ENCODE measurements at regions not wholly inside any gene's neighbourhood (a gene's known extent, or its start where the extent isn't known, plus 50 kb on each side); places are given as distances from the start of the nearest gene placed in this dataset.

GRCh38 chr3:148227534-148227933 is 470.2 kb upstream of the AGTR1 start:
- TF ChIP-seq CTCF (IDR thresholded peaks at IDR 0.05) (no peak), POLR2A (IDR thresholded peaks at IDR 0.05) (no peak)
- intact Hi-C loops (cut with DNase I): no loop called here
- Histone ChIP-seq H3K27ac (no peak overlapping the region), H3K4me1 (no peaks in the 10 kb centered on the region), H3K36me3 (no peaks in the 10 kb centered on the region), H3K9me3 (no peaks in the 10 kb centered on the region), H3K4me3 (no peak overlapping the region), H3K27me3 (no peaks in the 10 kb centered on the region)
- no peak for ATAC-seq
- no peak for DNase-seq
- WGBS (ENCODE audit: insufficient coverage, low coverage, low lambda C conversion rate, missing lambda C conversion rate): 63% methylated on average over 1 of the region's 1 CpG

GRCh38 chr3:148229107-148229506 is 468.6 kb upstream of the AGTR1 start:
- Histone ChIP-seq H3K27ac (no peak overlapping the region), H3K9me3 (no peaks in the 10 kb centered on the region), H3K27me3 (no peaks in the 10 kb centered on the region), H3K4me3 (no peak overlapping the region), H3K36me3 (no peaks in the 10 kb centered on the region), H3K4me1 (no peaks in the 10 kb centered on the region)
- no peak for DNase-seq
- ATAC-seq: no peak
- intact Hi-C loops (cut with DNase I): no loop called here
- no peak for TF ChIP-seq POLR2A (IDR thresholded peaks at IDR 0.05)
- no peak for TF ChIP-seq CTCF (IDR thresholded peaks at IDR 0.05)

DNA sequence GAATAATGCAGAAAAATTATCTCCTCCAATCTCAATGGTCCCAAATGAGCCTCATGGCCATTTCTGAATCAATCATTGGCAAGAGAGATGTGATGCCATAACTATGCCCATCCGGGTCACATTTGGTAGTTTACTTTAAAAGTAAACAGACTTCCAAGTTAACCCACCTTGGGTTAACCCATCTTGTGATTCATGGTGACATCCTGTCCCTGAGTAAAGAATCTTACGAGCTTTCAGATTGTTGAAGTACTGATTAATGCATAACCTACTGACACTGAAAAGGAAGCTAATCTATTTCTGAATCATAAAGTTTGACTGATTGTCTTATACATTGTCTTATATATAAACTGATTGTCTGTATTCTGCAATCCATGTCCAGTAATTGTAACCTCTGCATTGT is 467.2 kb upstream of the AGTR1 start:
- intact Hi-C loops (cut with DNase I): no loop called here

GRCh38 chr3:148232389-148232788 is 465.3 kb upstream of the AGTR1 start:
- intact Hi-C loops (cut with DNase I): no loop called here
- ATAC-seq: no peak
- WGBS (ENCODE audit: insufficient coverage, low coverage, low lambda C conversion rate, missing lambda C conversion rate): 56% methylated on average over 3 of the region's 3 CpGs
- Histone ChIP-seq H3K9me3 (no peaks in the 10 kb centered on the region), H3K27me3 (no peaks in the 10 kb centered on the region), H3K4me1 (no peaks in the 10 kb centered on the region), H3K36me3 (no peaks in the 10 kb centered on the region), H3K4me3 (no peak overlapping the region), H3K27ac (no peak overlapping the region)
- no peak for DNase-seq
- TF ChIP-seq CTCF (IDR thresholded peaks at IDR 0.05) (no peak), POLR2A (IDR thresholded peaks at IDR 0.05) (no peak)

More for the DNA sequence above, 467.2 kb upstream of the AGTR1 start:
- Histone ChIP-seq H3K36me3 (no peaks in the 10 kb centered on the region), H3K4me3 (no peak overlapping the region), H3K9me3 (no peaks in the 10 kb centered on the region), H3K27ac (no peak overlapping the region), H3K27me3 (no peaks in the 10 kb centered on the region), H3K4me1 (no peaks in the 10 kb centered on the region)
- TF ChIP-seq CTCF (IDR thresholded peaks at IDR 0.05) (no peak), POLR2A (IDR thresholded peaks at IDR 0.05) (no peak)
- DNase-seq: no peak
- WGBS (ENCODE audit: insufficient coverage, low coverage, low lambda C conversion rate, missing lambda C conversion rate): 65% methylated on average over 2 of the region's 2 CpGs
- no peak for ATAC-seq

- H3K27ac ChIP-seq: no peak overlapping the region
- WGBS (ENCODE audit: insufficient coverage, low coverage, low lambda C conversion rate, missing lambda C conversion rate): 82% methylated on average over 1 of the region's 1 CpG
- intact Hi-C loops (cut with DNase I): no loop called here
- ATAC-seq (no peak), DNase-seq (no peak)
- H3K4me1 ChIP-seq: no peaks in the 10 kb centered on the region
- H3K4me3 ChIP-seq: no peak overlapping the region
- no peaks in the 10 kb centered on the region for H3K36me3 ChIP-seq
- H3K27me3 ChIP-seq: no peaks in the 10 kb centered on the region
- TF ChIP-seq POLR2A (IDR thresholded peaks at IDR 0.05) (no peak), CTCF (IDR thresholded peaks at IDR 0.05) (no peak)
- no peaks in the 10 kb centered on the region for H3K9me3 ChIP-seq
Measured at GRCh38 chr3:148233403-148233802, 464.3 kb upstream of the AGTR1 start.
